Astrocyte (in vitro differentiated cells and primary cell): ENCODE measurements at regions not wholly inside any gene's neighbourhood (a gene's known extent, or its start where the extent isn't known, plus 50 kb on each side); places are given as distances from the start of the nearest gene placed in this dataset.

ENCODE experiments used
- DNase-seq: peaks from one replicate; pipeline ENCODE4 v3.0.0-alpha.2; 2010; ENCODE audit warnings: low read depth
- FAIRE-seq: peaks from 2 replicates; lab custom pipeline; 2011; peaks lifted over from hg19 to GRCh38; lab: Jason Lieb, UNC
- H2AFZ ChIP-seq: 2 replicates; pipeline ENCODE4 v1.6.0; 2012; ENCODE audit warnings: low read depth, low read length, inconsistent platforms
- H3K27ac ChIP-seq: 2 replicates; pipeline ENCODE4 v1.5.1; 2011; ENCODE audit warnings: low read depth, low read length, inconsistent platforms
- H3K27me3 ChIP-seq: 2 replicates; pipeline ENCODE4 v1.6.0; 2011; ENCODE audit warnings: low read length, inconsistent platforms; ENCODE audit not compliant: insufficient read depth
- H3K36me3 ChIP-seq: 2 replicates; pipeline ENCODE4 v1.5.1; 2011; ENCODE audit warnings: low read length, inconsistent platforms; ENCODE audit not compliant: insufficient read depth
- H3K4me1 ChIP-seq: 2 replicates; pipeline ENCODE4 v1.5.1; 2011; ENCODE audit warnings: low read length, inconsistent platforms; ENCODE audit not compliant: insufficient read depth
- H3K4me2 ChIP-seq: 2 replicates; pipeline ENCODE4 v1.6.0; 2012; ENCODE audit warnings: low read length, inconsistent platforms
- H3K4me3 ChIP-seq: 2 replicates; pipeline ENCODE4 v1.5.1; 2011; ENCODE audit warnings: low read depth, mild to moderate bottlenecking, low read length, inconsistent platforms; ENCODE audit not compliant: insufficient read depth
- H3K79me2 ChIP-seq: 2 replicates; pipeline ENCODE4 v1.6.0; 2012; ENCODE audit warnings: mild to moderate bottlenecking, low read length, inconsistent platforms; ENCODE audit not compliant: insufficient read depth
- H3K9ac ChIP-seq: 2 replicates; pipeline ENCODE4 v1.6.0; 2012; ENCODE audit warnings: mild to moderate bottlenecking, low read length, inconsistent platforms
- H3K9me3 ChIP-seq: 2 replicates; pipeline ENCODE4 v1.5.1; 2012; ENCODE audit warnings: low read depth, mild to moderate bottlenecking, low read length, inconsistent platforms; ENCODE audit not compliant: insufficient read depth
- H4K20me1 ChIP-seq: 2 replicates; pipeline ENCODE4 v1.6.0; 2012; ENCODE audit warnings: low read length, inconsistent platforms; ENCODE audit not compliant: insufficient read depth
- H3K27ac Mint-ChIP-seq: one replicate; pipeline ENCODE4 v1.8.0; 2021; ENCODE audit warnings: mild to moderate bottlenecking, mixed read lengths; ENCODE audit not compliant: unreplicated experiment
- H3K27me3 Mint-ChIP-seq: one replicate; pipeline ENCODE4 v1.8.0; 2021; ENCODE audit warnings: low read depth, mixed read lengths; ENCODE audit not compliant: unreplicated experiment
- H3K36me3 Mint-ChIP-seq: one replicate; pipeline ENCODE4 v1.8.0; 2021; ENCODE audit warnings: low read depth, mixed read lengths; ENCODE audit not compliant: unreplicated experiment
- H3K4me1 Mint-ChIP-seq: one replicate; pipeline ENCODE4 v1.8.0; 2021; ENCODE audit warnings: low read depth, mixed read lengths; ENCODE audit not compliant: unreplicated experiment
- H3K4me3 Mint-ChIP-seq: one replicate; pipeline ENCODE4 v1.8.0; 2021; ENCODE audit warnings: mild to moderate bottlenecking, moderate library complexity, mixed read lengths; ENCODE audit not compliant: unreplicated experiment
- H3K9me3 Mint-ChIP-seq: one replicate; pipeline ENCODE4 v1.8.0; 2021; ENCODE audit warnings: mild to moderate bottlenecking, mixed read lengths; ENCODE audit not compliant: unreplicated experiment
- EZH2 ChIP-seq: IDR thresholded peaks from 2 replicates; pipeline ENCODE4 v1.6.1; 2012; ENCODE audit warnings: mild to moderate bottlenecking, low read length, inconsistent platforms; ENCODE audit not compliant: insufficient read depth
- TF ChIP-seq, protein P1 (sequence below): IDR thresholded peaks from 2 replicates; pipeline ENCODE4 v1.5.1; 2011; ENCODE audit warnings: low read depth, mild to moderate bottlenecking, inconsistent platforms, low read length, moderate library complexity; ENCODE audit not compliant: insufficient read depth

DNA sequence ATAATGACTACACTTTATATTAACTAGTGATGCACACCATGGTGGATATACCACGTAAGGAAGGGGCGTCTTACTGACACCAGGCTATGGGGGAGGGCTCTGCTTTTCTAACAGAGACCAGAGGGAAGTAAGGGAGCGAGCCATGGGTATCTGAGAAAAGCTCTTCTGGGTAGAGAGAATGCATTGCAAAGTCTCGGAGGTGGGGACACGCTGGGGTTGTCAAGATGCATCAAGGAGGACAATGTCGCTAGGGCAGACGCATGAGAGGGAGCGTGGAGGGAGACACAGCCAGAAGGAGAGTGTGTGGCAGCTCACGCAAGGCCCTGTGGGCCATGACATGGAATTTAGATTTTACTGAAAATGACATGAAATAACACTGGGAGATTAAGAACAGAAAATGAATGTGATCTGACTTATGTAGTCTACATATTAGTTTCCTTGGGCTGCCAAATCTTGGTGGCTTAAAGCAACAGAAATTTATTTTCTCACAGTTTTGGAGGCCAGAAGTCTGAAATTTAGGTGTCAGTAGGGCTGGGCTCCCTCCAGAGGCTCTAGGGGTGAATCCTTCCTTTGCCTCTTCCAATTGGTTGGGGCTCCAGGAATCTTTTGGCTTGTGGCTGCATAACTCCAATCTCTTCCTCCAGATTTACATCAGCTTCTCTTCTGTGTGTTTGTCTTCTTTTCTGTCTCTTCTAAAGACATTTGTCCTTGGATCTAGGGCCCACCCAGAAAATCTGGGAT is 352.2 kb downstream of the CYRIA start:
- H3K27me3 Mint-ChIP-seq = peaks cover 21% of the 10 kb centered on the region
- no peak overlapping the region for H3K4me3 ChIP-seq
- H2AFZ ChIP-seq = no peak overlapping the region
- FAIRE-seq = no peak
- no peak overlapping the region for H3K4me3 Mint-ChIP-seq
- H4K20me1 ChIP-seq = no peaks in the 10 kb centered on the region
- no peak overlapping the region for H3K27ac ChIP-seq
- no peaks in the 10 kb centered on the region for H3K79me2 ChIP-seq
- H3K9ac ChIP-seq = no peak overlapping the region
- H3K9me3 ChIP-seq = no peaks in the 10 kb centered on the region
- H3K36me3 Mint-ChIP-seq = no peaks in the 10 kb centered on the region
- H3K4me1 Mint-ChIP-seq = peaks cover 7% of the 10 kb centered on the region
- TF ChIP-seq EZH2 = no peak
- TF ChIP-seq, protein P1, sequence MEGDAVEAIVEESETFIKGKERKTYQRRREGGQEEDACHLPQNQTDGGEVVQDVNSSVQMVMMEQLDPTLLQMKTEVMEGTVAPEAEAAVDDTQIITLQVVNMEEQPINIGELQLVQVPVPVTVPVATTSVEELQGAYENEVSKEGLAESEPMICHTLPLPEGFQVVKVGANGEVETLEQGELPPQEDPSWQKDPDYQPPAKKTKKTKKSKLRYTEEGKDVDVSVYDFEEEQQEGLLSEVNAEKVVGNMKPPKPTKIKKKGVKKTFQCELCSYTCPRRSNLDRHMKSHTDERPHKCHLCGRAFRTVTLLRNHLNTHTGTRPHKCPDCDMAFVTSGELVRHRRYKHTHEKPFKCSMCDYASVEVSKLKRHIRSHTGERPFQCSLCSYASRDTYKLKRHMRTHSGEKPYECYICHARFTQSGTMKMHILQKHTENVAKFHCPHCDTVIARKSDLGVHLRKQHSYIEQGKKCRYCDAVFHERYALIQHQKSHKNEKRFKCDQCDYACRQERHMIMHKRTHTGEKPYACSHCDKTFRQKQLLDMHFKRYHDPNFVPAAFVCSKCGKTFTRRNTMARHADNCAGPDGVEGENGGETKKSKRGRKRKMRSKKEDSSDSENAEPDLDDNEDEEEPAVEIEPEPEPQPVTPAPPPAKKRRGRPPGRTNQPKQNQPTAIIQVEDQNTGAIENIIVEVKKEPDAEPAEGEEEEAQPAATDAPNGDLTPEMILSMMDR = no peak
- H3K27me3 ChIP-seq = no peaks in the 10 kb centered on the region
- no peak overlapping the region for H3K27ac Mint-ChIP-seq
- no peak for DNase-seq
- no peaks in the 10 kb centered on the region for H3K4me1 ChIP-seq
- peaks cover 3% of the 10 kb centered on the region for H3K9me3 Mint-ChIP-seq
- no peak overlapping the region for H3K4me2 ChIP-seq
- H3K36me3 ChIP-seq = no peaks in the 10 kb centered on the region

DNA sequence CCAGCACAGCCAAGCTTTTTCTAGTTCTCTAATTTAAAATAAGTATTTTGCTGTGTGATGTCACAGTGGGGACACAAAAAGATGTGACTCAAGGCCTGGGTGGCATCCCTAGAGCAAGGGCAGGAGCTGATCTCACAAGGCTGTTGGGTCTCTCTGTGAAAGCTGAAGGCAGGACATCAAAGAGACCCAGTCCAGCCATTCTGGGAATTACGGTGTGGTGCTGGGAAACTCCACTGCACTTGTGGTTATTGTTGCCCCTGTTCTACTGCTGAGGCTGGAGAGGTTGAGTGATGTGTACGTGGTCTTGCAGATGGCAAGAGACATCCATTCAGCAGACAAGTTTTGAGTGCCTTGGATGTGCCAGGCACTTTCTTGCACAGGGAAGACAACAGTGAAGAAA is 352.9 kb downstream of the CYRIA start:
- peaks cover 21% of the 10 kb centered on the region for H3K27me3 Mint-ChIP-seq
- no peaks in the 10 kb centered on the region for H3K27me3 ChIP-seq
- no peak overlapping the region for H3K4me2 ChIP-seq
- no peaks in the 10 kb centered on the region for H4K20me1 ChIP-seq
- no peak for DNase-seq
- H3K4me1 ChIP-seq = no peaks in the 10 kb centered on the region
- no peak overlapping the region for H3K4me3 ChIP-seq
- H2AFZ ChIP-seq = no peak overlapping the region
- H3K4me1 Mint-ChIP-seq = peaks cover under 1% of the 10 kb centered on the region
- no peaks in the 10 kb centered on the region for H3K36me3 Mint-ChIP-seq
- H3K27ac Mint-ChIP-seq = no peak overlapping the region
- H3K4me3 Mint-ChIP-seq = no peak overlapping the region
- no peak for FAIRE-seq
- TF ChIP-seq, protein P1 = no peak
- no peak for TF ChIP-seq EZH2
- no peaks in the 10 kb centered on the region for H3K9me3 ChIP-seq
- no peaks in the 10 kb centered on the region for H3K36me3 ChIP-seq
- no peaks in the 10 kb centered on the region for H3K79me2 ChIP-seq
- H3K9me3 Mint-ChIP-seq = peaks cover 3% of the 10 kb centered on the region
- H3K9ac ChIP-seq = no peak overlapping the region
- H3K27ac ChIP-seq = no peak overlapping the region
